ENCODE measurements at regions not wholly inside any gene's neighbourhood (a gene's known extent, or its start where the extent isn't known, plus 50 kb on each side); places are given as distances from the start of the nearest gene placed in this dataset.

DNA sequence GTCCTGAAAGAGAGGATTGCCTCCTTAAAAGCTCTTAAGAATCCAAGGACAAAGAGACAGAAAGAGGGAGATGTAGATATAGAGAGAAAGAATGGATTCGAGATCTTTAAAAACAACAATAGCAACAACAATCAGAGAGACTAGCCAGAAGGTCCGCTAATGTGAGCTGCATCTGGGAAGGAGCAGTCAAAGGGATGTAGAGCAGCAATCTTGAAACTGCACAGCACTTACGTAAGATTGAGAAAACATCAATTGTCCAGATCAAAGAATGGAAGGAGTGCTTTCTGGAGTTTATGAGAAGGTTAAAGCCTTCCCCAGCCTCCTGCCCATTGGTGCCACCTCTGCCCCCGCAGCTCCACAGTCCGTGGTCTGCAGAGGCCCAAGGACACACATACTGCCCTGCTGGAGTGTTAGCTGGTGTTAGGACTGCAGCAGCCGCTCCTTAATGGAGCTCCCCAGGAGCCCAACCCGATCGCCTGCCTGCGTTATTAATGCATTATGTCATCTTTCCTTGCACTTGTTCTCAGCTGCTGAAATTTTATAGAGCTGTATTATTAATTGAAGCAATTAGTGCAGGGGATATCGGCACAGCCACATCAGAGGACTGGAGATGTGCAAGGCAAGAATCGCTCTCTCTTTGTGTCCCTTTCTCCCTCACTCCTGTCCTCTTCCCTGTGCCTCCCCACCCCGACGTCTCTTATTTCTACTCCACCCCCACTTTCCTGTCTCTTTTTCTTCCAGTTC lies 73.0 kb upstream of the CALM2 start:
- Histone ChIP-seq H3K27me3 (no peaks in the 10 kb centered on the region), H3K4me1 (no peaks in the 10 kb centered on the region), H3K27ac (no peak overlapping the region), H3K36me3 (no peaks in the 10 kb centered on the region), H3K4me3 (no peak overlapping the region), H3K9me3 (no peaks in the 10 kb centered on the region)
- TF ChIP-seq, protein P1, sequence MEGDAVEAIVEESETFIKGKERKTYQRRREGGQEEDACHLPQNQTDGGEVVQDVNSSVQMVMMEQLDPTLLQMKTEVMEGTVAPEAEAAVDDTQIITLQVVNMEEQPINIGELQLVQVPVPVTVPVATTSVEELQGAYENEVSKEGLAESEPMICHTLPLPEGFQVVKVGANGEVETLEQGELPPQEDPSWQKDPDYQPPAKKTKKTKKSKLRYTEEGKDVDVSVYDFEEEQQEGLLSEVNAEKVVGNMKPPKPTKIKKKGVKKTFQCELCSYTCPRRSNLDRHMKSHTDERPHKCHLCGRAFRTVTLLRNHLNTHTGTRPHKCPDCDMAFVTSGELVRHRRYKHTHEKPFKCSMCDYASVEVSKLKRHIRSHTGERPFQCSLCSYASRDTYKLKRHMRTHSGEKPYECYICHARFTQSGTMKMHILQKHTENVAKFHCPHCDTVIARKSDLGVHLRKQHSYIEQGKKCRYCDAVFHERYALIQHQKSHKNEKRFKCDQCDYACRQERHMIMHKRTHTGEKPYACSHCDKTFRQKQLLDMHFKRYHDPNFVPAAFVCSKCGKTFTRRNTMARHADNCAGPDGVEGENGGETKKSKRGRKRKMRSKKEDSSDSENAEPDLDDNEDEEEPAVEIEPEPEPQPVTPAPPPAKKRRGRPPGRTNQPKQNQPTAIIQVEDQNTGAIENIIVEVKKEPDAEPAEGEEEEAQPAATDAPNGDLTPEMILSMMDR (IDR thresholded peaks at IDR 0.05): no peak
- ATAC-seq (peak; percentile 42), DNase-seq (no peak)
- intact Hi-C loops (cut with DNase I): no loop called here

GRCh38 chr2:47243596-47244323 lies 67.4 kb upstream of the CALM2 start:
- no peaks in the 10 kb centered on the region for H3K36me3 ChIP-seq
- H3K4me1 ChIP-seq: no peaks in the 10 kb centered on the region
- no peak overlapping the region for H3K27ac ChIP-seq
- TF ChIP-seq, protein P1 (IDR thresholded peaks at IDR 0.05): no peak
- no peak for DNase-seq
- intact Hi-C loops (cut with DNase I): no loop called here
- no peak for ATAC-seq
- H3K4me3 ChIP-seq: no peak overlapping the region
- H3K9me3 ChIP-seq: no peaks in the 10 kb centered on the region
- no peaks in the 10 kb centered on the region for H3K27me3 ChIP-seq

- no peaks in the 10 kb centered on the region for H3K9me3 ChIP-seq
- no peak for DNase-seq
- no peak overlapping the region for H3K4me3 ChIP-seq
- TF ChIP-seq, protein P1 (IDR thresholded peaks at IDR 0.05): no peak
- H3K27me3 ChIP-seq: no peaks in the 10 kb centered on the region
- H3K4me1 ChIP-seq: no peaks in the 10 kb centered on the region
- no peak overlapping the region for H3K27ac ChIP-seq
- intact Hi-C loops (cut with DNase I): no loop called here
- ATAC-seq: no peak
- no peaks in the 10 kb centered on the region for H3K36me3 ChIP-seq
These were observed 65.4 kb upstream of the CALM2 start for GRCh38 chr2:47241715-47242114.

- ATAC-seq: no peak
- Histone ChIP-seq H3K4me1 (no peaks in the 10 kb centered on the region), H3K36me3 (no peaks in the 10 kb centered on the region), H3K27me3 (no peaks in the 10 kb centered on the region), H3K4me3 (no peak overlapping the region), H3K27ac (no peak overlapping the region), H3K9me3 (no peaks in the 10 kb centered on the region)
- DNase-seq: no peak
- TF ChIP-seq, protein P1 (IDR thresholded peaks at IDR 0.05): no peak
- intact Hi-C loops (cut with DNase I): no loop called here
These were observed 63.0 kb upstream of the CALM2 start for GRCh38 chr2:47239119-47239969.

DNA sequence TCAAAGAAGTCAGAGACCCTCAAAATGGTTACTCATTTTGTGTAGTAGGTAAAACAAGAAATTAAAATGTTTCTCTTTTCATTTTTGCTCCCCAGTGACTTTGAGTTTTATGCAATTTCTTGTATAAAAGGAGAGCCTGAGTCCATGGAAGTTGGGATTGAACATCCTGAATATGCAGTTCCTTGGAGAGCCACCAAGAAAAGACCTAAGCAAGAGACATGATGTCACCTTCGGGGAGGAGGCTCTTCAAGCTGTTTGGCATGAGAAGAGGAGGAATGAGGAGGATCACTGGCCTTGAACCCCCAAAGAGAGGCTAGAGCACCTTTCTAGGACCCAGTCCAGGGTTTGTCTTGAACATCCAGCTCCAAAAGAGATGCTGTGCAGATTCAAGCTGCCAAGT lies 62.3 kb upstream of the CALM2 start:
- Histone ChIP-seq H3K36me3 (no peaks in the 10 kb centered on the region), H3K27me3 (no peaks in the 10 kb centered on the region), H3K9me3 (no peaks in the 10 kb centered on the region), H3K4me1 (no peaks in the 10 kb centered on the region), H3K27ac (no peak overlapping the region), H3K4me3 (no peak overlapping the region)
- intact Hi-C loops (cut with DNase I): no loop called here
- DNase-seq (no peak), ATAC-seq (no peak)
- TF ChIP-seq, protein P1 (IDR thresholded peaks at IDR 0.05): no peak
